Epithelial cell of proximal tubule (primary cell): ENCODE measurements at regions not wholly inside any gene's neighbourhood (a gene's known extent, or its start where the extent isn't known, plus 50 kb on each side); places are given as distances from the start of the nearest gene placed in this dataset.

ENCODE experiments used
- DNase-seq: peaks from one replicate; pipeline ENCODE4 v3.0.0-alpha.2; 2011; ENCODE audit warnings: low read depth
- H3K4me3 ChIP-seq: 2 replicates; pipeline ENCODE4 v1.5.1; 2011; ENCODE audit warnings: low read depth, mild to moderate bottlenecking, low read length
- CTCF ChIP-seq: conservative IDR thresholded peaks from 2 replicates; pipeline ENCODE4 v1.5.1; 2012; ENCODE audit warnings: low read depth, mild to moderate bottlenecking, low read length

GRCh38 chr17:77679589-77679988 lies 278.9 kb upstream of the TNRC6C start:
- no peak for TF ChIP-seq CTCF
- no peak overlapping the region for H3K4me3 ChIP-seq
- DNase-seq: no peak

DNA sequence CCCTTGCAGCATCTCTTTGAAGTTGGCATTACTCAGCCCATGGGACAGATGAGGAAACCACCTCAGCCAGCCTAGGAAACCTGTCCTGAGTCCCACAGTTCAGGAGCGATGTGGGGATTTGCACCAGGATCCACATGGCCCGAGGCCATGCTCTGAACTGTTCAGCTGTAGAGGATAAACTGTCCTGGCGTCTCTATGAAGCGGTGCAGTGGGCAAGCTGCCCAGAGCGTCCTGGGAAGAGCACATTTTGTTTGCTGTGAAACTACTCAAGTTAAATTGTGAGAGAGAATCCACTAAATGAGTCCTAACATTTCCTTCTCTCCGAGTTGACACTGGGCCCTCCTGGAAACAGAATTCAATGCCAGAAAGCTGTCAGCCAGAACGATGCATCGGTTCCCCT lies 276.6 kb upstream of the TNRC6C start:
- no peak overlapping the region for H3K4me3 ChIP-seq
- no peak for DNase-seq
- no peak for TF ChIP-seq CTCF

DNA sequence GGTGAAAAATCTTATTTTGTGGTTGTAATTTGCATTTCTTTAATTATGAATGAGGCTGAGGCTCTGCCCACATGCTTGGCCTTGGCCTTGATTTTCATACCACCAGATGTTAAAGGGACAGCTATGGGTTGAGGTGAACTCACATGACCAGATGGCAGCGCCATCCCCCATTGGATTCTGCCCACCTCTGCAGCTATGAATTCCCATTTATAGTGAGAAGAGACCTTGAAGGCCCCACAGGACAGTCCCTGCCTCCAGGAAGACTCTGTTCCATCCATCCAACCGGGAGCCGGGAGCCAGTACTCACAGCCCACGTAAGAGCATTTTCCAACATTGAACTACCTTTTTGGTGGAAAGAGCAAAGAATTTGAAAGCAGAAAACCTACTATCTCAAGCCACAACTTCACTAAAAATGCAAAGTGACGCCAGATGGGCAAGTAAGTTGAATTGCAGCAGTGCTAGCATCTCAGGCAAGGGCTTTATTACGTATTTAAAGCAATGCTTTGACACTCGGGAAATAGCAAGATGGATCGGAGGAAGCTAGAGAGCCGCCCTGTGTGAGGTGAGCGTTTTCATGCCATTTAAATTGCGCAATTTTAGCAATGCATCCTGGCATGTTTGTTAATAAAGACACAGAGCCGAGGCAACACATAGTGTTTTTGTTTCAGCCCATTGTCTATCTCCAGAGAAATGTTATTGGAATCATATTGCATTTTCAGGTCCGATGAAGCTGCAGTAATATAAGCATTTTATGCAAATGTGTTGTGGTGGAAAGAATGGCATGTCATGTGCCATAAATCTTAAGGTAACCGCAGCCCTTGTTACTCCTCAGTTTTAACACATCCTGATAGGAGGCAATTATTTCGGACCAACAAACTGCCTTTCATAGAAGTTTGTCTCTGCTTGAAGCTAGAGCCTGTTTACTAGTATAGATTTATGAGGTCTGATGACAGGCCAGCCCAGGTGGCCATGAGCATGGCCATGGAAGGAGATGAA lies 273.4 kb upstream of the TNRC6C start:
- no peak for TF ChIP-seq CTCF
- no peak for DNase-seq
- no peak overlapping the region for H3K4me3 ChIP-seq

- no peak for DNase-seq
- TF ChIP-seq CTCF: no peak
Observed at GRCh38 chr17:77685881-77686486, 272.5 kb upstream of the TNRC6C start.

DNA sequence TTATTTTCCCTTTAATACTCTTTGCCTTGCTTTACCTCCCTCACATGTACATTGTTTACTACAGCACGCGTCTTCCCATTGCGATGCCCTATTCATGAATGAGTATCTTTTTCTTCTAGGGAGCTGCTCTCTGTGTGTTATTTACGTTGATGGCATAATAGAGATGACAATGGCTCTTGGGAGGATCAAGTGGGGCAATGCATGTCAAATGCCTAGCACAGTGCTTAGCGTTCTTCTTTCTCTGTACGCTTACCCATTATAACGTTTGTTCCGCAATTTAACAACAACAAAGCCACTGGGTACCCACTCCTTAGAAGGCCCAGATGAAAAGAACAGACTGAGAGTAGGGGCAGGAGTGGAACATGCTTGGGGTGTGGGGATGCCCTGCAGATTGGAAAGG lies 271.6 kb upstream of the TNRC6C start:
- no peak for TF ChIP-seq CTCF
- no peak overlapping the region for H3K4me3 ChIP-seq
- DNase-seq: no peak

More at GRCh38 chr17:77685881-77686486, 272.5 kb upstream of the TNRC6C start:
- H3K4me3 ChIP-seq: no peak overlapping the region

DNA sequence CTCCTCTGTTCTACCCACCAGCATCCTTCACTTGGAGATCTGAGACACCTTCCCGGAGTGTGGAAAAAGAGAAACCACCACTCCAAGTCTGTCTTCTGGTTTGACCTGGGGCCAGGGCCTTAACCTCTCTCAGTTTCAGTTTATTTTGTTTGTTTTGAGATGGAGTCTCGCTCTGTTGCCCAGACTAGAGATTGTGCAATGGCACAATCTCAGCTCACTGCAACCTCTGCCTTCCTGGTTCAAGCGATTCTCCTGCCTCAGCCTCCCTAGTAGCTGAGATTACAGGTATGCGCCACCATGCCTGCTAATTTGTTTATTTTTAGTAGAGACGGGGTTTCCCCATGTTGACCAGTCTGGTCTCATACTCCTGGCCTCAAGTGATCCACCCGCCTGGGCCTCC lies 271.1 kb upstream of the TNRC6C start:
- H3K4me3 ChIP-seq: no peak overlapping the region
- TF ChIP-seq CTCF: no peak
- no peak for DNase-seq
